HG03520 (cell line): ENCODE measurements at regions not wholly inside any gene's neighbourhood (a gene's known extent, or its start where the extent isn't known, plus 50 kb on each side); places are given as distances from the start of the nearest gene placed in this dataset.
A peak's percentile ranks its signal among the peaks of the same experiment; 100 is the strongest.
"Not testable (repeated sequence)": the region's sequence is repeated elsewhere in the genome, so short reads cannot be mapped to it uniquely, and the experiment has no call there.

Experiments
- ATAC-seq: cut with Tn5 transposase; IDR thresholded peaks from one replicate; pipeline ENCODE4 v1.9.1; 2021; ENCODE audit warnings: mild to moderate bottlenecking, moderate library complexity; ENCODE audit not compliant: unreplicated experiment

GRCh38 chr1:222012816-222013215 is 270.9 kb upstream of the DUSP10 start:
- no peak for ATAC-seq

GRCh38 chr1:222010306-222010705 is 268.4 kb upstream of the DUSP10 start:
- no peak for ATAC-seq

- ATAC-seq = no peak
Observed at GRCh38 chr1:222009105-222009730, 267.3 kb upstream of the DUSP10 start.

- no peak for ATAC-seq
Observed at GRCh38 chr1:222006715-222007114, 264.8 kb upstream of the DUSP10 start.

- no peak for ATAC-seq
Observed at GRCh38 chr1:222004784-222005183, 262.9 kb upstream of the DUSP10 start.

GRCh38 chr1:222004034-222004433 is 262.1 kb upstream of the DUSP10 start:
- ATAC-seq = no peak

GRCh38 chr1:222002503-222002902 is 260.6 kb upstream of the DUSP10 start:
- no peak for ATAC-seq

GRCh38 chr1:222000131-222000530 is 258.2 kb upstream of the DUSP10 start:
- ATAC-seq = no peak

GRCh38 chr1:221998781-221999180 is 256.9 kb upstream of the DUSP10 start:
- ATAC-seq = no peak

- ATAC-seq = no peak
Observed at GRCh38 chr1:221998186-221998612, 256.3 kb upstream of the DUSP10 start.

GRCh38 chr1:221997012-221997411 is 255.1 kb upstream of the DUSP10 start:
- ATAC-seq = not testable (repeated sequence)

GRCh38 chr1:221994939-221995338 is 253.1 kb upstream of the DUSP10 start:
- no peak for ATAC-seq

- peak; percentile 67 for ATAC-seq
Observed at GRCh38 chr1:221994274-221994698, 252.4 kb upstream of the DUSP10 start.

- no peak for ATAC-seq
Observed at GRCh38 chr1:221993444-221993948, 251.6 kb upstream of the DUSP10 start.

- ATAC-seq = no peak
Observed at GRCh38 chr1:221992427-221992826, 250.5 kb upstream of the DUSP10 start.

GRCh38 chr1:221991221-221991620 is 249.3 kb upstream of the DUSP10 start:
- ATAC-seq = no peak

- ATAC-seq = no peak
Observed at GRCh38 chr1:221989741-221990140, 247.9 kb upstream of the DUSP10 start.

- no peak for ATAC-seq
Observed at GRCh38 chr1:221988829-221989228, 246.9 kb upstream of the DUSP10 start.

- ATAC-seq = no peak
Observed at GRCh38 chr1:221987860-221988520, 246.1 kb upstream of the DUSP10 start.

- no peak for ATAC-seq
Observed at GRCh38 chr1:221983444-221983843, 241.6 kb upstream of the DUSP10 start.

- ATAC-seq = no peak
Observed at GRCh38 chr1:221981461-221981860, 239.6 kb upstream of the DUSP10 start.

- ATAC-seq = no peak
Observed at GRCh38 chr1:221979444-221980032, 237.6 kb upstream of the DUSP10 start.
